Daoy (cell line): ENCODE measurements at regions not wholly inside any gene's neighbourhood (a gene's known extent, or its start where the extent isn't known, plus 50 kb on each side); places are given as distances from the start of the nearest gene placed in this dataset.
"Not testable (repeated sequence)": the region's sequence is repeated elsewhere in the genome, so short reads cannot be mapped to it uniquely, and the experiment has no call there.

Source experiments
- DNase-seq: peaks from one replicate; pipeline ENCODE4 v3.0.0-alpha.2; 2015; ENCODE audit warnings: low read depth

GRCh38 chr19:22545751-22546150, 88.4 kb upstream of the ZNF492 start:
- peak; percentile 24 for DNase-seq

GRCh38 chr19:22533761-22534160, 100.4 kb upstream of the ZNF492 start:
- DNase-seq: no peak

- DNase-seq: peak; percentile 52
These were observed 101.5 kb upstream of the ZNF492 start for GRCh38 chr19:22532388-22533300.

GRCh38 chr19:22530042-22530441, 104.1 kb upstream of the ZNF492 start:
- DNase-seq: no peak

GRCh38 chr19:22528956-22529355, 105.2 kb upstream of the ZNF492 start:
- DNase-seq: no peak

- DNase-seq: no peak
These were observed 105.4 kb upstream of the ZNF98 start for GRCh38 chr19:22527554-22527953.

- DNase-seq: no peak
These were observed 104.6 kb upstream of the ZNF98 start for GRCh38 chr19:22526661-22527272.

GRCh38 chr19:22523940-22524339, 101.8 kb upstream of the ZNF98 start:
- no peak for DNase-seq

- DNase-seq: not testable (repeated sequence)
These were observed 97.4 kb upstream of the ZNF98 start for GRCh38 chr19:22519562-22519961.

GRCh38 chr19:22519152-22519551, 97.0 kb upstream of the ZNF98 start:
- DNase-seq: no peak

- no peak for DNase-seq
These were observed 95.6 kb upstream of the ZNF98 start for GRCh38 chr19:22517496-22518411.

- DNase-seq: no peak
These were observed 93.3 kb upstream of the ZNF98 start for GRCh38 chr19:22515435-22515834.

GRCh38 chr19:22503524-22503923, 81.4 kb upstream of the ZNF98 start:
- no peak for DNase-seq

GRCh38 chr19:22502766-22503165, 80.6 kb upstream of the ZNF98 start:
- no peak for DNase-seq

GRCh38 chr19:22498831-22499430, 76.8 kb upstream of the ZNF98 start:
- not testable (repeated sequence) for DNase-seq

GRCh38 chr19:22491746-22492145, 69.6 kb upstream of the ZNF98 start:
- no peak for DNase-seq

- DNase-seq: not testable (repeated sequence)
These were observed 61.4 kb upstream of the ZNF98 start for GRCh38 chr19:22483514-22483913.

GRCh38 chr19:22472180-22472637, 50.1 kb upstream of the ZNF98 start:
- DNase-seq: no peak
